PC-3 (cell line): ENCODE measurements at regions not wholly inside any gene's neighbourhood (a gene's known extent, or its start where the extent isn't known, plus 50 kb on each side); places are given as distances from the start of the nearest gene placed in this dataset.
"Not testable (repeated sequence)": the region's sequence is repeated elsewhere in the genome, so short reads cannot be mapped to it uniquely, and the experiment has no call there.

Source experiments
- CTCF ChIP-seq: fragments of 300-600 bp; sonication (generic); conservative IDR thresholded peaks from 2 replicates; pipeline ENCODE4 v1.5.1; 2017; ENCODE audit warnings: antibody characterized with exemption, low read depth, mild to moderate bottlenecking, low read length
- EZH2 ChIP-seq: fragments of 300-600 bp; sonication (generic); IDR thresholded peaks from one replicate; pipeline ENCODE4 v1.6.1; 2017; ENCODE audit warnings: antibody characterized with exemption, mild to moderate bottlenecking, low read length; ENCODE audit not compliant: unreplicated experiment
- EZH2phosphoT487 ChIP-seq: fragments of 300-600 bp; sonication (generic); IDR thresholded peaks from 2 replicates; pipeline ENCODE4 v1.6.1; 2018; ENCODE audit warnings: mild to moderate bottlenecking, antibody characterized with exemption, low read length, borderline replicate concordance

- not testable (repeated sequence) for TF ChIP-seq CTCF, EZH2, EZH2phosphoT487
Observed at GRCh38 chr22:27610164-27610563, 191.4 kb downstream of the MN1 start.
